ENCODE measurements at regions not wholly inside any gene's neighbourhood (a gene's known extent, or its start where the extent isn't known, plus 50 kb on each side); places are given as distances from the start of the nearest gene placed in this dataset.
"Not testable (repeated sequence)": the region's sequence is repeated elsewhere in the genome, so short reads cannot be mapped to it uniquely, and the experiment has no call there.

GRCh38 chr12:87201598-87201997 is 827.6 kb downstream of the C12orf50 start:
- Histone ChIP-seq H3K4me1 (no peaks in the 10 kb centered on the region), H3K27ac (no peak overlapping the region), H3K9me3 (peaks cover 0 to 31% (median 16%) of the 10 kb centered on the region in 8 donors), H3K27me3 (replicated peaks in 1 of 7) (no peaks in the 10 kb centered on the region), H3K4me3 (no peak overlapping the region), H3K36me3 (no peaks in the 10 kb centered on the region)
- no peak for DNase-seq
- TF ChIP-seq, protein P1, sequence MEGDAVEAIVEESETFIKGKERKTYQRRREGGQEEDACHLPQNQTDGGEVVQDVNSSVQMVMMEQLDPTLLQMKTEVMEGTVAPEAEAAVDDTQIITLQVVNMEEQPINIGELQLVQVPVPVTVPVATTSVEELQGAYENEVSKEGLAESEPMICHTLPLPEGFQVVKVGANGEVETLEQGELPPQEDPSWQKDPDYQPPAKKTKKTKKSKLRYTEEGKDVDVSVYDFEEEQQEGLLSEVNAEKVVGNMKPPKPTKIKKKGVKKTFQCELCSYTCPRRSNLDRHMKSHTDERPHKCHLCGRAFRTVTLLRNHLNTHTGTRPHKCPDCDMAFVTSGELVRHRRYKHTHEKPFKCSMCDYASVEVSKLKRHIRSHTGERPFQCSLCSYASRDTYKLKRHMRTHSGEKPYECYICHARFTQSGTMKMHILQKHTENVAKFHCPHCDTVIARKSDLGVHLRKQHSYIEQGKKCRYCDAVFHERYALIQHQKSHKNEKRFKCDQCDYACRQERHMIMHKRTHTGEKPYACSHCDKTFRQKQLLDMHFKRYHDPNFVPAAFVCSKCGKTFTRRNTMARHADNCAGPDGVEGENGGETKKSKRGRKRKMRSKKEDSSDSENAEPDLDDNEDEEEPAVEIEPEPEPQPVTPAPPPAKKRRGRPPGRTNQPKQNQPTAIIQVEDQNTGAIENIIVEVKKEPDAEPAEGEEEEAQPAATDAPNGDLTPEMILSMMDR (IDR thresholded peaks at IDR 0.05 in 8 of 11, conservative IDR thresholded peaks at IDR 0.05 in 3 of 11), result no peak
- TF ChIP-seq POLR2A (IDR thresholded peaks at IDR 0.05) (no peak), POLR2AphosphoS5 (IDR thresholded peaks at IDR 0.05) (no peak)
- intact Hi-C loops (cut with DNase I; ENCODE audit: low total_unique reads), result no loop called here

DNA sequence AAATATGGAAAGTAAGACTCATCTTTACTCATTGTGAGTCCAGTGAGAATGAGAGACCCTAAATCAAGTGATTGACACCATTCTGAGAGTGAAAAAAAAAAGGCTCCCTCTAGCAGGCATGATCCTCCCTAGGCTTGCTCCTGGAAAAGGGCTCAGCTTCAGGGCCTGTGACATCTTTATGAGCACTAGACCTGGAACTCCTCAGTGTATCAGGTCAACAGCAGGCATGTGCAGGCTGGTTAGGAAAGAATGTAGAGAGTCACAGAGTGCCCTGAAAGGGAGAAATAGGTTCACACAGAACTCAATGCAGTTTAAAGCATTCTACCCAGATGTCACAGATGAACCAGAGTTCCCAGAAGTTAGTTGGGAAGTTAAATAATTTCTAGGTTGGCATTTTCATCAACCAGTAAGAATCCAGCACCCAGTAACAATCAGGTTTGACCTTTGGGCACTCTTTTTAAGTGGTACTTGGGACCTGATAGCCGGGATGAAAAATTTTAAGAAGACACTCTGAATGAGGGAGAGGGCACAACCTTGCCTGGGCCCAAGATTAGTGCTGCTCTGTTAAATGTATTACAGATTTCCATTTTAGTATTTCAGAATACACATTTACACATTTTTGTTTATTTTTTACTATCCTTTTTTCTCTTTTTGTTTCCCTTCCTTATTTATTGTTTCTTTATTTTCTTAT is 828.8 kb downstream of the C12orf50 start:
- Histone ChIP-seq H3K9me3 (peaks cover 0 to 26% (median 16%) of the 10 kb centered on the region in 8 donors), H3K27me3 (replicated peaks in 1 of 7) (no peaks in the 10 kb centered on the region), H3K4me1 (no peaks in the 10 kb centered on the region), H3K36me3 (no peaks in the 10 kb centered on the region), H3K27ac (no peak overlapping the region), H3K4me3 (no peak overlapping the region)
- TF ChIP-seq POLR2AphosphoS5 (IDR thresholded peaks at IDR 0.05), result no peak
- WGBS, 5 donors, result 56 to 83% (median 68%) methylated on average over 1 of the region's 1 CpG
- DNase-seq, result no peak
- intact Hi-C loops (cut with DNase I; ENCODE audit: low total_unique reads), result no loop called here

DNA sequence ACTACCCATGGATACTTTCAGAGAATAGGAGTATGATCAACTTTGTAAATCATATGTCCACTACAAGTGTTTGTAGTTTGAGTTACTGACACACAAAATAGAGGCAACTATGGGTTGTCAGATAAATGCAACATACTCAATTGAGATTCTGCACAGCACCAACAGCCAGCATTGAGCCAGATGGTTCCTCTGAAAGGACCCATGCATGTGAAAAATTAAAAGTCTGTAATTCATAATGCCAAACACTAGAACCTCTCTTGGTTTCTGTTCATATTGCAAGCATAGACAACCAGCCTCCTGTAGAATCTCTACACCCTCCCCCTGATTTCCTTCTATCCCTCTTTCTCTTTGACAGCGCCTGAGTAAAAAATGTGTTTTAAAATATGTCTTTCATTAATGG is 831.0 kb downstream of the C12orf50 start:
- no peak for DNase-seq
- no peaks in the 10 kb centered on the region for H3K4me1 ChIP-seq
- intact Hi-C loops (cut with DNase I; ENCODE audit: low total_unique reads), result no loop called here
- H3K4me3 ChIP-seq, result no peak overlapping the region
- no peak overlapping the region for H3K27ac ChIP-seq
- H3K27me3 ChIP-seq (replicated peaks in 1 of 7), result no peaks in the 10 kb centered on the region
- no peaks in the 10 kb centered on the region for H3K36me3 ChIP-seq
- TF ChIP-seq, protein P1 (IDR thresholded peaks at IDR 0.05 in 8 of 11, conservative IDR thresholded peaks at IDR 0.05 in 3 of 11), result no peak
- TF ChIP-seq POLR2AphosphoS5 (IDR thresholded peaks at IDR 0.05) (no peak), POLR2A (IDR thresholded peaks at IDR 0.05) (no peak)
- peaks cover 0 to 9% (median 1%) of the 10 kb centered on the region in 8 donors for H3K9me3 ChIP-seq
- WGBS, 5 donors, result 80 to 97% (median 88%) methylated on average over 1 of the region's 1 CpG

- 82 to 94% (median 90%) methylated on average over 2 of the region's 2 CpGs for WGBS, 5 donors
- no peak overlapping the region for H3K27ac ChIP-seq
- DNase-seq, result no peak
- no peaks in the 10 kb centered on the region for H3K36me3 ChIP-seq
- intact Hi-C loops (cut with DNase I; ENCODE audit: low total_unique reads), result no loop called here
- no peak for TF ChIP-seq POLR2A (IDR thresholded peaks at IDR 0.05)
- TF ChIP-seq, protein P1 (IDR thresholded peaks at IDR 0.05 in 8 of 11, conservative IDR thresholded peaks at IDR 0.05 in 3 of 11), result no peak
- no peaks in the 10 kb centered on the region for H3K4me1 ChIP-seq
- no peak overlapping the region for H3K4me3 ChIP-seq
- no peaks in the 10 kb centered on the region for H3K9me3 ChIP-seq
- H3K27me3 ChIP-seq (replicated peaks in 1 of 7), result no peaks in the 10 kb centered on the region
Measured at GRCh38 chr12:87196321-87196720, 832.9 kb downstream of the C12orf50 start.

DNA sequence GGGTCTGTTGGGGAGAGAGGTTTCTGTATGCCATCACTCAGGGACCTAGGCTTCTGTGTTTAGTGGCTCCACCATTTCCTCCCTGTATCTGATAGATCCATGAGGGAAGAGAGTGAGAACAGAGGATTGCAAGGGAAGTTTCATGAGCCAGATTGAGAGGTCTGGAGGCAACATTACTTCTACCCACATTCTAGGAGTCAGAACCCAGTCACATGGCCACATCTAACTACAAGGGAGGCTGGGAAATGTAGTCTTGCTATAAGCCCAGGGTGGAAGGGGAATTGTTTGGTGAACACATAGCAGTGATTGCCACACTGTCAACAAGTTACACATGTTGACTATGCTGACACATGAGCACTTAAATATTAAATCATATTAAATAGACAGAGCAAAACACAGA is 834.8 kb downstream of the C12orf50 start:
- intact Hi-C loops (cut with DNase I; ENCODE audit: low total_unique reads); H3K4me1 ChIP-seq; H3K27ac ChIP-seq; DNase-seq; H3K27me3 ChIP-seq (replicated peaks in 1 of 7); H3K4me3 ChIP-seq; H3K9me3 ChIP-seq; H3K36me3 ChIP-seq: not testable (repeated sequence)
